Right renal pelvis (tissue), 4 donors: ENCODE measurements at regions not wholly inside any gene's neighbourhood (a gene's known extent, or its start where the extent isn't known, plus 50 kb on each side); places are given as distances from the start of the nearest gene placed in this dataset.

Source experiments
- DNase-seq, 4 donors: peaks; one replicate each; pipeline ENCODE4 v3.0.0-alpha.2; 2013; ENCODE audit warnings: low read depth in 4 of 4, low spot score in 3 of 4, missing footprints in 1 of 4

GRCh38 chr3:153714588-153715290 lies 406.5 kb upstream of the ARHGEF26 start:
- no peak for DNase-seq

- DNase-seq, result no peak
These were observed 399.0 kb upstream of the ARHGEF26 start for GRCh38 chr3:153722157-153722556.

DNA sequence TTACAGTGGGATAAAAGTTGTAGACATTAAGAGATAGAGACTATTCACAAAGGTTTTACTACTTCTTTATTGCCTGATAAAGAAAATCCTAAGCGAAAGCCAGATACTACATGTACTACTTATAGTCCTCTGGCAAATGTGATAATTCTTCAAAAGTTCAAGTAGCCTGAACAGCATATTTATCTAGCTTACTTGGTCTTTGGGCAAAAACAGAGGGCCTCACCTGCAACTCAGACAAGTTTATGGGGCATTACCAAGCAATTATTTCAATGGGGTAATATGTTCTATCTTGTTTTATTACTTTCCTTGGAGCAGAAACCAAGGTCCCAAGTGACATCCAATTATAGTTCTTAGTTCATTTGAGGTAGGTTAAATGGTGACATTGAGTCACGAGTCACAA lies 390.1 kb upstream of the ARHGEF26 start:
- no peak for DNase-seq

DNA sequence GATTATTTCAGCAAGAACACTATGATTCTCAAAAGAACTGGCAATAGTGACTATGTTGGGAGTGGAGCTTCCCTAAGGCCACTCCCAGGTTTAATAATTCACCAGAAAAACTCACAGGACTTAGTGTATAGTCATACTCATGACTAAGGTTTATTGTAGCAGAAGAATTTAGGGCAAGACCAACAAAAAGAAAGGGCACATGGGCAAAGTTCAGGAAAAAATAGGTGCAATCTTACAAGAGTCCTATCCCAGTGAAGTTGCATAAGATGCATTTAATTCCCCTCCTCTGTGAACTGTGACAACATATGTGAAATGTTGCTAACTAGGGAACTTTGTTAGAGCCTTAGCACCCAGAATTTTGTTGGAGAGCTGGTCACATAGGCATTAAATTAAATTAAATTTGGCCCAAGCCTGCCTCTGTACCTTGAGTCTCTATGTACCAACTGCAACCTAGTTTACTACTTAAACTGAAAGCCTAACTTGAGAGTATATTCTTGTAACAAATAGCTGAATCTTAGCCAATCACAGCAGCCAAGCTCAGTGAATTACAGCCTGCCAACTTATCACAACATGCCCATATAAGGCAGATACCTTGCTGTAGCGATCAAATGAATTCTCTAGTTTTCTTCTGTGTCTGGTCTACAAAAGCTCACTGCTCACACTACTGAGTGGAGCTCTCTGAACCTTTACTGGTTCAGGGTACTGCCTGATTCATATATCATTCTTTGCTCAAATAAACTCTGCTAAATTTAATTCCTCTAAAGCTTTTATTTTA lies 386.2 kb upstream of the ARHGEF26 start:
- no peak for DNase-seq

DNA sequence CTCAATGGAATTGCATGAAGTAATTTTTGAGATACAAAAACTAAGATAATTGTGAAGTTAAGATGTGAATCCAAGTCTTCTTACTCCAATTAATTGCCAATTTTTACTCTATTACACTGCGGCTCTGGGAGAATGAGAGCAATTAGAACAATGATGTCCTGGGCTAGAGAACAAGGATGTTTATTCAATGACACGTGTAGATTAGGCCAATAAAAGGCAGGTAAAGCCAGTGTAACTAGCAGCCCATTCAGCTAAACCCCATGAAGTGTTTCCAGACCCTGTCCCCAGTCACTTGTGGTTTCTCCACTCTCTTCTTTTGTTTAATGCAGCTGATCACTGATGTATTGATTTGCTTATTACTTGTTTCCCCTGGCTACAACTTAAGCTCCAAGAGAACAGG lies 381.1 kb upstream of the ARHGEF26 start:
- no peak for DNase-seq

GRCh38 chr3:153744889-153745288 lies 376.3 kb upstream of the ARHGEF26 start:
- DNase-seq, result no peak

DNA sequence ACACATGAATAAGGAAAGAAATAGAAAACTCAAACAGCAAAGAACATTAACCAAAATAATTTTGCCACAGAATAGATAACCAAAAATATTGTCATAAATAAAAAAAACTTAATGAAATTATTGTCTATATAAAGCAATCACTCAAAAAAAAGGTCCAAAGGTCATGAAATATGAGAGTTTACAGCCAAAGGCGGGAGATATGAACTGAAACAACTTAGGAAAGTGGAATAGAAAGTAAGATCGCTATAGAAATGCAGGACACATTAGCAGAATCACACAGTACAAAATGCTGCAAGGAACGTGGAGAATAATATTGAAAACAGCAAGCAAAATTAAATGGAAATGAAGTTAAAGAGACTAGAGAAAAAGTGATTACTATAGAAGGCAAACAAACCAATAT lies 375.0 kb upstream of the ARHGEF26 start:
- no peak for DNase-seq

DNA sequence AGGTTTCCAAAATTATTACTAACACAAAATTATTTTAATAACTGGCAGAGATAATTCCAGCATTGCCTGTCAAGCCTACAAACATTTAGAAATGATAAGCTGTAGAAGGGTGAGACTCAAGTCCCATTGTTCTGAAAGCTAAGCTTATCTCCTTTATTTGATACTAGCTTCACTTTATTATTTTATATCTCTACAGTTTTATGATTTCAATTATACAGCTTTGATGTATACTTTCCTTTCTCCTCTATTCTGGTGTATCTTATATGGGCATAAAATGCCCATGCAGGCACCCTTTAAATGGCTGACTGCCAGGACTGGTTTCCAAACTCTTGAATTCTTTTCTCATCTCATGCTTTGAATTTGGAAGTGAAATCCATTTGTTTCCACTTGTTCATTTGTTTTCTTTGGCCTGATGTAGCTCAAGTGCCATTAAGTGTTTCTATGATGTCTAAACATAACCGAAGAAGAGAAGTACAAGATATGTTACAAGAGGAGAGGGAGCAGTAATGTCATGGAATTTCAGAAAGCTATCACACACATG lies 372.1 kb upstream of the ARHGEF26 start:
- DNase-seq, result no peak

GRCh38 chr3:153752405-153753027 lies 368.7 kb upstream of the ARHGEF26 start:
- DNase-seq, result no peak

DNA sequence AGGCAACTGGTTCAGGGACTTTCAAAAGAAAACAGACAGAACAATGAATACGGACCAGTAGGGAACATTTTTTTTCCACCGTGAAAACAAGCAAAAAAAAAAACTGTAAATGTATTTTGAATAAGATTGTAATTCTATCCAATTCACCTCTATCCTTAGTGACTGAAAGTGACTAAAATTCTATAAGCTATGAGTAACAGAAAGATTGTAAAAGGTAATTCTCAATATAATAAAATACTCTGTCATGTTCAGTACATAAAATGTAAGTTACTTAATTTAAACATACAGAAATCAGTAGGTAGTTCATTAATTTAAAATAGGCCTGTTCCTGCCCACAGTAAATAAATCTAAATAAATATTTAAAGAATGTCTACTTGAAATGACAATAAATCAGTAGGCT lies 368.2 kb upstream of the ARHGEF26 start:
- DNase-seq, result no peak

- DNase-seq, result no peak
These were observed 364.4 kb upstream of the ARHGEF26 start for GRCh38 chr3:153756816-153757215.

GRCh38 chr3:153757839-153758238 lies 363.4 kb upstream of the ARHGEF26 start:
- no peak for DNase-seq

DNA sequence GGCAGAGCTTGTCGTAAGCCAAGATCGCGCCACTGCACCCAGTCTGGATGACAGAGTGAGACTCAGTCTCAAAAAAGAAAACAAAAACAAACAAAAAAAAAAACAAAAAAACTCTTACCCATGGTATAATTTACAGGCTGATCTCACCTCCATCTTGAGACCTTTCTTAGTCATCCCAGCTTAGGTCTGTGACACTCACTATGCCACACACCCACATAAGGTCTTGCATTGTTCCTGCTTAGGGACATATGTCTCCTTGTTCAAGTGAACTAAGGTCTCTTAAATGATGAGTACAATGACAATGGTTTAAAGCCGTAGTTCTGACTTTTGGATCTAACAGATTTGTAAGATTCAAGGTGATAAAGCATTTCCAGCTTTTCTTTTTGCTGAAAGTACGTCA lies 360.2 kb upstream of the ARHGEF26 start:
- no peak for DNase-seq

DNA sequence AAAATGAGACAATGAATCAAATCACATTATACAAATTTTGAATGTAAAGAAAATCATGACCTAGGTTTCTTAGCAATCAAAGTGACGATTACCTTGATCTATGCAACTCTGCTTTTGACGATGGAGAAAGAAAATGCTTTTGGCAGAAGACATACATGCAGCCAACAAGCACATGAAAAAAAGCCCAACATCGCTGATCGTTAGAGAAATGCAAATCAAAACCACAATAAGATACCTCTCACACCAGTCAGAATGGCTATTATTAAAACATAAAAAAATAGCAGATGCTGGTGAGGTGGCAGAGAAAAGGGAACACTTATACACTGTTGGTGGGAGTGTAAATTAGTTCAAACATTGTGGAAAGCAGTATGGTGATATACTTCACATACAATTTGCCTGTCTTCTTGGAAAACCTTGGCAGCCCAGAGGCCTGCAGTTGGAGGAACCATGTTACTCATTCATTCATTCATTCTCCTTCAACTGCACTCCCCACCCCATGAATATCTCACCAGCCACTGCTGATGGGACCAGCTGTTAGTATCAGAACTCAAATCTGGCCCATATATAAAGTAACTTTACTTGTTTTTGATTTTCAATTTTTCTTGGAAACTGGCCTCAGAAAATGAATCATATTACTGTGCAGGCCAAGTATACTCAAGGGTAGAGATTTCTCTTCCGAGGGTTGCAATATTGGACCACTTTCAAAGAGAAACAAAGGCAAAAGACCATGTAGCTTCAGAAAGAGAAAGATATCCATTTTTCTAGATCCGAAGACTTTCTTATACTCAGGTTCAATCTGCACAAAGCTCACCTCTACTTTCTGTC lies 358.6 kb upstream of the ARHGEF26 start:
- no peak for DNase-seq

DNA sequence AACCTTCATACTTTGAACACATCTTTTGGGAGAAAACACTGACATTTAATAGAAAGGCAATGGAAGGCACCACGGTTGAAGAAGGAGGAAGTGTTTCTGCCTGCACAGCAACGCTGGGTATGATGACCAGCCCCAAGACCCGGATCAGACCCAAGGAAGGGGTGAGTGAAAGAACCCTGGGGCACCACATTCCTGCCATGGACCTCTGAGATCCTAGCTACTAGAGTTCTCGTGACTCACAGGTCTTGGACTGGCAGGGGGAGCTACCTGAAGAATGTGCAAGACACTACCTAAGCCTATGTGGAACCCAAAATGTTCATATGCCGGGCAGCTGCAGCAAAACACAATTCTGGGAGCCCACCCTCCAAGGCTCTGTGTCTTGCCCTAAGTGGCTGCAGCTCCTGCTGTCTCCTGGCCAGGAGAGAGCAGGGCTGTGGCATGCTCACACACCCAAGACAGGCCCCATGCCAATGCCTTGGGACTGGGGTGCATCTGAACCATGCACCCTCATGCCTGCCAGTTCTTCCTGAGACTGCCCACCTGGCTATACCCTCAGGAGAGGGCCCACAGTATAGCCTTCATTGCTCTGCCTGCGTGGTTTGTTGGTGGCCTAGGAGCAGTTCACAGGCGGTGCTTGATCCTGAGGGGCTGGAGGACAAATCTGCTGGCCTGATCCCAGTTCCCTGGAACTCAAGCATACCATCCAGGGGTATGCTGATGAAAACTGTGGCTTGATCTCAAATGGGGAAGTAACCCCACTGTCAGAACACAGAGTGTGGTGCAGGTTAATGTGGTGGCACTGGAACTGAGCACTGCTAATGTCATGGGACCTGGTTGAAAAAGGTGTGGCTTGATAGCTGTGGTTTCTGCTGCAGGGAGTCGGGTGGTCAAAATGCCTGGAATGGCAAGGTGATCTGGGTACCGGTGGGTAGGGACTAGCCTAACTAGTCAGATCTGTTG lies 353.3 kb upstream of the ARHGEF26 start:
- DNase-seq, result no peak

- DNase-seq, result peak in 3 of 4 donors; percentile 10 to 16 (median 12)
These were observed 352.4 kb upstream of the ARHGEF26 start for GRCh38 chr3:153768561-153769469.

GRCh38 chr3:153783106-153783505 lies 338.1 kb upstream of the ARHGEF26 start:
- peak in 1 of 4 donors; percentile 14 for DNase-seq

- no peak for DNase-seq
These were observed 337.3 kb upstream of the ARHGEF26 start for GRCh38 chr3:153783741-153784480.
